Endothelial cell of umbilical vein (primary cell): ENCODE measurements at regions not wholly inside any gene's neighbourhood (a gene's known extent, or its start where the extent isn't known, plus 50 kb on each side); places are given as distances from the start of the nearest gene placed in this dataset.

Source experiments
- CTCF ChIP-seq, 2 donors: IDR thresholded peaks; 1 replicate in 1 of 2; 2 replicates in 1 of 2; pipeline ENCODE4 v1.5.1; 2011; ENCODE audit warnings: low read length in 2 of 2, mild to moderate bottlenecking in 2 of 2, moderate library complexity in 2 of 2, control low read depth in 1 of 2, inconsistent platforms in 1 of 2, low read depth in 1 of 2; ENCODE audit not compliant: insufficient read depth in 1 of 2; ENCODE audit errors: extremely low read depth in 1 of 2
- EZH2 ChIP-seq: IDR thresholded peaks from 2 replicates; pipeline ENCODE4 v1.6.1; 2012; ENCODE audit warnings: borderline replicate concordance, low read depth, mild to moderate bottlenecking, moderate library complexity, low read length, inconsistent platforms; ENCODE audit not compliant: severe bottlenecking
- MYC ChIP-seq: IDR thresholded peaks from one replicate; pipeline ENCODE4 v1.6.1; 2011; ENCODE audit warnings: mild to moderate bottlenecking, low read depth, low read length
- POLR2A ChIP-seq: IDR thresholded peaks from 2 replicates; pipeline ENCODE4 v1.6.1; 2012; ENCODE audit warnings: low read depth, mild to moderate bottlenecking, control low read depth, low read length
- POLR2AphosphoS5 ChIP-seq: IDR thresholded peaks from 2 replicates; pipeline ENCODE4 v1.6.1; 2012; ENCODE audit warnings: low read depth, mild to moderate bottlenecking, control low read depth, low read length, moderate library complexity; ENCODE audit not compliant: insufficient read depth

DNA sequence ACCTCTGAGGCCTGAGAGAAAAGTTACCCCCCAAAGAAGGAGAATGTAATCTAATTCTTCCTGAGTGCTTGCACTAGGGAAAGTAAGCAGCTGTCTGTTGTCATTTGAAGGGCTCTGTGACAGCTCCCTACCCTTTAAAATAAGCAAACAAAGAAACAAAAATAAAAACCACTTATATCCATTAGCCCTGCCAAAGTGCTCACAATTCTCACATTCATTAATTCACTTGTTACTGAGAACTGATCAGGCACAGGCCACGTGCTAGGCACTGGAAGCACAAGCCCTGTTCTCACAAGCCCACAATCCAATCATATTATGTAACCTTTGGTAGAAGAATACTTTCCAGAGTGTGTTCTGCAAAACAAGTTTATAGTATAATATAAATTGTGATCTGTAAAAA, 199.4 kb downstream of the ZC3H11B start:
- TF ChIP-seq CTCF (IDR thresholded peaks at IDR 0.05; ENCODE audit: extremely low read depth in 1 of 2, insufficient read depth in 1 of 2, low read depth in 1 of 2, low read length in 2 of 2) (no peak), POLR2A (no peak), MYC (no peak), EZH2 (no peak), POLR2AphosphoS5 (no peak)
